ENCODE measurements at regions not wholly inside any gene's neighbourhood (a gene's known extent, or its start where the extent isn't known, plus 50 kb on each side); places are given as distances from the start of the nearest gene placed in this dataset.

DNA sequence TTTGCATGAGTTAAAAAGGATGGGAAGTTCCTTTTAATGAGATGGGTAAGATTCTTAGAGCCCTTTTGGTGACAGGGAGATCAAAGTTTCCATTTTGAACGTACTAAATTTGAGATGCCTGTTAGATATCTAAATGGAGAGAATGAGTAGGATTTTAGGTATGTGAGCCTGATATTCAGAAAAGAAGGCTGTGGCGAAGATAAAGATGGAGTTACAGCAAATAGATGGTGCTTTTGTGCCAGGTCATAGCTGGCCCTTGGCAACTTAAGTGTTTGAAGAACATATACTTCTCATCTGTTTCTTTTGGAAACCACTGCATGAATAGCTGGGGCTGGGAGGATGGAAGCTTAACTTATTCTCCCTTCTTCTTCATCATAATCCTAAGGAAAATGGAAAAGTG lies 282.5 kb downstream of the PTBP2 start:
- no peak overlapping the region for H3K4me2 ChIP-seq (ENCODE audit: insufficient read depth, low read length, poor library complexity, severe bottlenecking)
- no peak overlapping the region for H2AK5ac ChIP-seq (ENCODE audit: low read depth, low read length)
- no peak overlapping the region for H4K8ac ChIP-seq (ENCODE audit: low read depth, low read length)
- no peak overlapping the region for H2BK120ac ChIP-seq (ENCODE audit: low read depth, low read length)
- no peak overlapping the region for H3K4me3 ChIP-seq (ENCODE audit: low read length in 2 of 2)
- H2BK15ac ChIP-seq (ENCODE audit: low read length): no peak overlapping the region
- WGBS, 2 donors (ENCODE audit: extremely low coverage in 2 of 2, insufficient read length in 2 of 2, insufficient replicate concordance in 1 of 2): no CpG with 5 or more reads among the region's 2 CpGs
- H3K9me3 ChIP-seq (replicated peaks in 1 of 2; ENCODE audit: control insufficient read depth in 2 of 2, insufficient read depth in 1 of 2, low read depth in 1 of 2, low read length in 2 of 2): no peaks in the 10 kb centered on the region
- H3K23ac ChIP-seq (ENCODE audit: low read depth, low read length, poor library complexity): no peak overlapping the region
- no peaks in the 10 kb centered on the region for H3K27me3 ChIP-seq (ENCODE audit: control insufficient read depth in 3 of 3, insufficient read depth in 3 of 3, low read depth in 1 of 3, low read length in 3 of 3)
- H4K91ac ChIP-seq (ENCODE audit: low read depth, low read length, poor library complexity): no peak overlapping the region
- H2AFZ ChIP-seq (ENCODE audit: low read length): no peak overlapping the region
- H3K79me1 ChIP-seq (ENCODE audit: low read depth, low read length): no peaks in the 10 kb centered on the region
- no peak overlapping the region for H3K4ac ChIP-seq (ENCODE audit: low read length)
- DNase-seq (ENCODE audit: low spot score): no peak
- H3K27ac ChIP-seq (replicated peaks; ENCODE audit: low read length): no peak overlapping the region
- H3K4me1 ChIP-seq (ENCODE audit: control insufficient read depth in 2 of 2, insufficient read depth in 1 of 2, low read depth in 1 of 2, low read length in 2 of 2): no peaks in the 10 kb centered on the region
- H3K9ac ChIP-seq (ENCODE audit: low read depth, low read length, poor library complexity): no peak overlapping the region
- no peak overlapping the region for H2BK12ac ChIP-seq (ENCODE audit: low read length)
- H3K14ac ChIP-seq (ENCODE audit: low read length): no peak overlapping the region
- no peak overlapping the region for H2BK5ac ChIP-seq (ENCODE audit: low read length)
- no peaks in the 10 kb centered on the region for H3K36me3 ChIP-seq (replicated peaks in 1 of 2; ENCODE audit: control insufficient read depth in 2 of 2, insufficient read depth in 2 of 2, low read length in 2 of 2)
- no peak overlapping the region for H3K18ac ChIP-seq (ENCODE audit: low read length)

DNA sequence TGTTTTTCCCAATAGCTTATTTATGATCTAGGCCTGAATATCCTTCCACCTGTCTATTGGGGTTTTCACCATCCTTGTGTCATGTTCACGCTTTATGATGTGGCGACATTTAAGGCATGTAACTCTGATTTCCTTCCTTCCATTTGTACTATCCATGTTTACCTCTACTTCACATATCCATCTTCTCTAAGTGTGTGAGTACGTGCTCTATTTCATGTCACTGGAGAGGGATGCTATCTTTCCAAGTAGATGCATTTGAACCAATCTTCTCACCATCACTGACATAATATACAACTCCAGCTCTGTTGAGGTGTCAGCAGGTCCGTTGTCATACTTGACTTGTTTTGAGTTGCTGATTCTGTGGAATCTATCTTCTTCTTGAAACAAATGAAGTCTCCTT lies 283.2 kb downstream of the PTBP2 start:
- Histone ChIP-seq H3K27me3 (ENCODE audit: control insufficient read depth in 3 of 3, insufficient read depth in 3 of 3, low read depth in 1 of 3, low read length in 3 of 3) (no peaks in the 10 kb centered on the region), H3K9ac (ENCODE audit: low read depth, low read length, poor library complexity) (no peak overlapping the region), H3K18ac (ENCODE audit: low read length) (no peak overlapping the region), H3K4me1 (ENCODE audit: control insufficient read depth in 2 of 2, insufficient read depth in 1 of 2, low read depth in 1 of 2, low read length in 2 of 2) (no peaks in the 10 kb centered on the region), H3K23ac (ENCODE audit: low read depth, low read length, poor library complexity) (no peak overlapping the region), H2BK12ac (ENCODE audit: low read length) (no peak overlapping the region), H2AFZ (ENCODE audit: low read length) (no peak overlapping the region), H3K27ac (replicated peaks; ENCODE audit: low read length) (no peak overlapping the region), H2BK5ac (ENCODE audit: low read length) (no peak overlapping the region), H2AK5ac (ENCODE audit: low read depth, low read length) (no peak overlapping the region), H3K14ac (ENCODE audit: low read length) (no peak overlapping the region), H3K4ac (ENCODE audit: low read length) (no peak overlapping the region), H3K79me1 (ENCODE audit: low read depth, low read length) (no peaks in the 10 kb centered on the region), H3K36me3 (replicated peaks in 1 of 2; ENCODE audit: control insufficient read depth in 2 of 2, insufficient read depth in 2 of 2, low read length in 2 of 2) (no peaks in the 10 kb centered on the region), H4K8ac (ENCODE audit: low read depth, low read length) (no peak overlapping the region), H3K4me2 (ENCODE audit: insufficient read depth, low read length, poor library complexity, severe bottlenecking) (no peak overlapping the region), H3K4me3 (ENCODE audit: low read length in 2 of 2) (no peak overlapping the region), H2BK120ac (ENCODE audit: low read depth, low read length) (no peak overlapping the region), H3K9me3 (replicated peaks in 1 of 2; ENCODE audit: control insufficient read depth in 2 of 2, insufficient read depth in 1 of 2, low read depth in 1 of 2, low read length in 2 of 2) (no peaks in the 10 kb centered on the region), H4K91ac (ENCODE audit: low read depth, low read length, poor library complexity) (no peak overlapping the region), H2BK15ac (ENCODE audit: low read length) (no peak overlapping the region)
- DNase-seq (ENCODE audit: low spot score): no peak
- no CpG with 5 or more reads among the region's 4 CpGs for WGBS, 2 donors (ENCODE audit: extremely low coverage in 2 of 2, insufficient read length in 2 of 2, insufficient replicate concordance in 1 of 2)

DNA sequence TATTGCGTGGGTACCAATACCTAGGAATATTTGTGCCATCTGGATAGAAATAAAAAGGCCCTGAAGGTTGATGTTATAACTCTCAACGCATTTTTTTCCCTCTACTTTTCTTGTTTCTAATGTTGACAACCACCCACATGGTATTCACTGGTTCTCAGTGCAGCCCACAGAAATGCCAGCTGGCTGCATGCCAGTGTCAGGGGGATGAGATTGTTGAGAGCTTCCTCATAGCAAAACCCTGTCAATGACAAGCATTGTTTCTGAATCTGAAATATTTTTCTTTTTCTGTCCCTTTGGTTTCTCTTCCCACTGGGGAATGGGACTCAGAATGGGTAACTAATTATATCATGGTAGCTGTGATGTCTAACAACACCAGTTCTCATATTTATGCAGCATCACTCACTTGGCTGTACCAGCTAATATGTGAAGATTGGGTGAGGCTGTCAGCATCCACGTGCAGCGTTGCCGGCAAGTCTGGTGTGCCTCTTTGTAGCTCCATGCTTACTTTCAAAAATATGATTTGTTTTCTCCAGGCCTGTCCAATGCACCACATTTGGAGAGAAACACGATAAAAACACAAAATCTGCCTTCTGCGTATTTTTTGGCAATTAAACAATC lies 284.6 kb downstream of the PTBP2 start:
- Histone ChIP-seq H2BK12ac (ENCODE audit: low read length) (no peak overlapping the region), H3K23ac (ENCODE audit: low read depth, low read length, poor library complexity) (no peak overlapping the region), H3K4me2 (ENCODE audit: insufficient read depth, low read length, poor library complexity, severe bottlenecking) (no peak overlapping the region), H4K91ac (ENCODE audit: low read depth, low read length, poor library complexity) (no peak overlapping the region), H3K9me3 (replicated peaks in 1 of 2; ENCODE audit: control insufficient read depth in 2 of 2, insufficient read depth in 1 of 2, low read depth in 1 of 2, low read length in 2 of 2) (no peaks in the 10 kb centered on the region), H2BK120ac (ENCODE audit: low read depth, low read length) (no peak overlapping the region), H3K4ac (ENCODE audit: low read length) (no peak overlapping the region), H2AFZ (ENCODE audit: low read length) (no peak overlapping the region), H2BK5ac (ENCODE audit: low read length) (no peak overlapping the region), H3K27ac (replicated peaks; ENCODE audit: low read length) (no peak overlapping the region), H3K27me3 (ENCODE audit: control insufficient read depth in 3 of 3, insufficient read depth in 3 of 3, low read depth in 1 of 3, low read length in 3 of 3) (no peaks in the 10 kb centered on the region), H3K4me1 (ENCODE audit: control insufficient read depth in 2 of 2, insufficient read depth in 1 of 2, low read depth in 1 of 2, low read length in 2 of 2) (no peaks in the 10 kb centered on the region), H3K18ac (ENCODE audit: low read length) (no peak overlapping the region), H3K36me3 (replicated peaks in 1 of 2; ENCODE audit: control insufficient read depth in 2 of 2, insufficient read depth in 2 of 2, low read length in 2 of 2) (no peaks in the 10 kb centered on the region), H2AK5ac (ENCODE audit: low read depth, low read length) (no peak overlapping the region), H3K14ac (ENCODE audit: low read length) (no peak overlapping the region), H2BK15ac (ENCODE audit: low read length) (no peak overlapping the region), H4K8ac (ENCODE audit: low read depth, low read length) (no peak overlapping the region), H3K4me3 (ENCODE audit: low read length in 2 of 2) (no peak overlapping the region), H3K9ac (ENCODE audit: low read depth, low read length, poor library complexity) (no peak overlapping the region), H3K79me1 (ENCODE audit: low read depth, low read length) (no peaks in the 10 kb centered on the region)
- DNase-seq (ENCODE audit: low spot score): no peak
- no CpG with 5 or more reads among the region's 7 CpGs for WGBS, 2 donors (ENCODE audit: extremely low coverage in 2 of 2, insufficient read length in 2 of 2, insufficient replicate concordance in 1 of 2)

DNA sequence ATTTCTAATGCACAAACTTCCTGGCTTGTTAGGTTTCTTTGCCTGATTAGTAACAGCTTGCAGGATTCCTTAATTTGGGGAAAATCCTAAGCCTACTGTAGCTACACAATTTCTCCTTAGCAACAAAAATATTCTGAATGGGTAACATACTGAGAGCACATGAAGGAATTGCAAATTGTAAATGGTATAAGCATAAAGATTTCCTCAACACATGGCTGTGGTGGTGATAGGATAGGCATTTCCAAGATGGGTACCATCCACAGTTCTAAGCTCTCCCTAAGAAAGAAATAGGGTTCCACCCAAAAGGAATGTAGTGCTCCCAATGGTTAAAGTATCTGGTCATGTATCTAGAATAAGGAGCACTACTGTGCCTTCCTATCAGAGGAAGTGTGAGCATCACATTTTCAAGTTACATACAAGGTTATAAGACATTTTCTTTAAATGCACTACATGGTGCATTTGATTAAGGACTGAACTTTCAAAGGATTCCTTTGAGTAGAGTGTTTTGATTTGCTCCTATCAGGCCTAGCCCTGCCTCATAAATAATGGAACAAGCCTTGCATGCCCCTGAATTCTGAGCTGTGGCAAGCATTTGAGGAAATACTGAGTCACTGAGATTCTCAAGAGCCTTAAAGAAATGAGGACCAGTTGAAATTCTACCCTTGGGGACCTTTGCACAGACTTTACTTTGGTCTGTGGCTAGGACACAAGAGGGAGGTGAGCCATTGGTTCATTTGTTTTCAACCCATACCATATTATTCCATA lies 286.4 kb downstream of the PTBP2 start:
- DNase-seq (ENCODE audit: low spot score): no peak
- Histone ChIP-seq H4K91ac (ENCODE audit: low read depth, low read length, poor library complexity) (no peak overlapping the region), H3K14ac (ENCODE audit: low read length) (no peak overlapping the region), H3K4me1 (ENCODE audit: control insufficient read depth in 2 of 2, insufficient read depth in 1 of 2, low read depth in 1 of 2, low read length in 2 of 2) (no peaks in the 10 kb centered on the region), H2AK5ac (ENCODE audit: low read depth, low read length) (no peak overlapping the region), H3K4ac (ENCODE audit: low read length) (no peak overlapping the region), H2BK5ac (ENCODE audit: low read length) (no peak overlapping the region), H3K4me3 (ENCODE audit: low read length in 2 of 2) (no peak overlapping the region), H2BK120ac (ENCODE audit: low read depth, low read length) (no peak overlapping the region), H3K79me1 (ENCODE audit: low read depth, low read length) (no peaks in the 10 kb centered on the region), H3K36me3 (replicated peaks in 1 of 2; ENCODE audit: control insufficient read depth in 2 of 2, insufficient read depth in 2 of 2, low read length in 2 of 2) (no peaks in the 10 kb centered on the region), H2AFZ (ENCODE audit: low read length) (no peak overlapping the region), H2BK15ac (ENCODE audit: low read length) (no peak overlapping the region), H3K4me2 (ENCODE audit: insufficient read depth, low read length, poor library complexity, severe bottlenecking) (no peak overlapping the region), H3K18ac (ENCODE audit: low read length) (no peak overlapping the region), H3K9me3 (replicated peaks in 1 of 2; ENCODE audit: control insufficient read depth in 2 of 2, insufficient read depth in 1 of 2, low read depth in 1 of 2, low read length in 2 of 2) (no peaks in the 10 kb centered on the region), H3K9ac (ENCODE audit: low read depth, low read length, poor library complexity) (no peak overlapping the region), H3K27ac (replicated peaks; ENCODE audit: low read length) (no peak overlapping the region), H2BK12ac (ENCODE audit: low read length) (no peak overlapping the region), H3K27me3 (ENCODE audit: control insufficient read depth in 3 of 3, insufficient read depth in 3 of 3, low read depth in 1 of 3, low read length in 3 of 3) (no peaks in the 10 kb centered on the region), H4K8ac (ENCODE audit: low read depth, low read length) (no peak overlapping the region), H3K23ac (ENCODE audit: low read depth, low read length, poor library complexity) (no peak overlapping the region)

All from neuronal stem cell (in vitro differentiated cells).